Kidney (tissue), 13 donors: ENCODE measurements at regions not wholly inside any gene's neighbourhood (a gene's known extent, or its start where the extent isn't known, plus 50 kb on each side); places are given as distances from the start of the nearest gene placed in this dataset.

Source experiments
- DNase-seq, 5 donors: peaks; one replicate each; pipeline ENCODE4 v3.0.0-alpha.2; 2013 to 2020
- FAIRE-seq: peaks from 2 replicates; lab custom pipeline; 2012; peaks lifted over from hg19 to GRCh38; lab: Jason Lieb, UNC
- H3K27ac ChIP-seq, 2 donors: one replicate each; pipeline ENCODE4 v1.7.0; 2013; ENCODE audit warnings: low read depth in 2 of 2, low read length in 2 of 2, inconsistent platforms in 1 of 2
- H3K27me3 ChIP-seq: one replicate; pipeline ENCODE4 v1.7.1; 2013; ENCODE audit warnings: low read length, inconsistent platforms; ENCODE audit not compliant: control insufficient read depth, insufficient read depth
- H3K36me3 ChIP-seq, 3 donors: one replicate each; pipeline versions ENCODE4 v1.7.0 to v1.7.1; 2013; ENCODE audit warnings: low read length in 3 of 3, control low read depth in 1 of 3, inconsistent platforms in 1 of 3; ENCODE audit not compliant: insufficient read depth in 3 of 3, control insufficient read depth in 2 of 3
- H3K4me1 ChIP-seq, 3 donors: one replicate each; pipeline versions ENCODE4 v1.7.0 to v1.7.1; 2013; ENCODE audit warnings: low read length in 3 of 3, inconsistent platforms in 1 of 3, low read depth in 1 of 3; ENCODE audit not compliant: control insufficient read depth in 2 of 3, insufficient read depth in 2 of 3
- H3K4me3 ChIP-seq, 3 donors: one replicate each; pipeline versions ENCODE4 v1.7.0 to v1.8.1; 2013; ENCODE audit warnings: low read length in 3 of 3, control low read depth in 1 of 3, inconsistent platforms in 1 of 3
- H3K9ac ChIP-seq, 3 donors: one replicate each; pipeline versions ENCODE4 v1.7.0 to v1.7.1; 2013; ENCODE audit warnings: low read length in 3 of 3, control low read depth in 1 of 3, inconsistent platforms in 1 of 3
- H3K9me3 ChIP-seq, 3 donors: one replicate each; pipeline versions ENCODE4 v1.7.0 to v1.7.1; 2013; ENCODE audit warnings: low read length in 3 of 3, control low read depth in 1 of 3, inconsistent platforms in 1 of 3; ENCODE audit not compliant: control insufficient read depth in 2 of 3, insufficient read depth in 1 of 3
- CTCF ChIP-seq: IDR thresholded peaks from 3 replicates; pipeline ENCODE4 v1.5.1; 2012; ENCODE audit warnings: mild to moderate bottlenecking, moderate library complexity, borderline replicate concordance; ENCODE audit not compliant: insufficient read depth; ENCODE audit errors: extremely low read depth
- intact Hi-C: fragments of 100-400 bp; cut with DNase I; formaldehyde crosslinking; loops from one replicate; pipeline ENCODE4 v1.11.1; 2022
- donor health status: control.
- donor health status: control.
- donor health status: control.
- donor health status: control.
- donor health status: control.
- donor health status: DM: yes; HTN: yes; CAD: no.
- donor health status: Normal renal cell carcinoma (clear cell type).

- Histone ChIP-seq H3K4me3 (no peak overlapping the region), H3K36me3 (no peaks in the 10 kb centered on the region), H3K9me3 (peaks cover 0 to 2% (median 0%) of the 10 kb centered on the region in 3 donors), H3K9ac (no peak overlapping the region), H3K27me3 (no peaks in the 10 kb centered on the region), H3K27ac (no peak overlapping the region), H3K4me1 (no peaks in the 10 kb centered on the region)
- no peak for TF ChIP-seq CTCF
- intact Hi-C loops, result no loop called here
- no peak for DNase-seq
- no peak for FAIRE-seq
These were observed 198.4 kb upstream of the NRP1 start for GRCh38 chr10:33532901-33533300.

- H3K4me3 ChIP-seq, result no peak overlapping the region
- no peaks in the 10 kb centered on the region for H3K36me3 ChIP-seq
- no peak overlapping the region for H3K9ac ChIP-seq
- no peaks in the 10 kb centered on the region for H3K4me1 ChIP-seq
- intact Hi-C loops, result no loop called here
- FAIRE-seq, result no peak
- H3K9me3 ChIP-seq, result peaks cover 0 to 2% (median 0%) of the 10 kb centered on the region in 3 donors
- no peaks in the 10 kb centered on the region for H3K27me3 ChIP-seq
- H3K27ac ChIP-seq, result no peak overlapping the region
- no peak for DNase-seq
- no peak for TF ChIP-seq CTCF
These were observed 194.8 kb upstream of the NRP1 start for GRCh38 chr10:33529234-33529633.

- H3K36me3 ChIP-seq, result no peaks in the 10 kb centered on the region
- intact Hi-C loops, result no loop called here
- DNase-seq, result no peak
- no peaks in the 10 kb centered on the region for H3K9me3 ChIP-seq
- no peaks in the 10 kb centered on the region for H3K27me3 ChIP-seq
- no peak for TF ChIP-seq CTCF
- FAIRE-seq, result no peak
- H3K4me3 ChIP-seq, result no peak overlapping the region
- H3K9ac ChIP-seq, result no peak overlapping the region
- H3K27ac ChIP-seq, result no peak overlapping the region
- H3K4me1 ChIP-seq, result no peaks in the 10 kb centered on the region
These were observed 190.5 kb upstream of the NRP1 start for GRCh38 chr10:33524966-33525365.

GRCh38 chr10:33524041-33524440 lies 189.6 kb upstream of the NRP1 start:
- no peak for TF ChIP-seq CTCF
- Histone ChIP-seq H3K27ac (no peak overlapping the region), H3K27me3 (no peaks in the 10 kb centered on the region), H3K36me3 (no peaks in the 10 kb centered on the region), H3K9me3 (no peaks in the 10 kb centered on the region), H3K4me3 (no peak overlapping the region), H3K4me1 (no peaks in the 10 kb centered on the region), H3K9ac (no peak overlapping the region)
- FAIRE-seq (no peak), DNase-seq (no peak)
- intact Hi-C loops, result no loop called here
